Fibroblast of pulmonary artery (primary cell): ENCODE measurements at regions not wholly inside any gene's neighbourhood (a gene's known extent, or its start where the extent isn't known, plus 50 kb on each side); places are given as distances from the start of the nearest gene placed in this dataset.

Source experiments
- DNase-seq: peaks from one replicate; pipeline ENCODE4 v3.0.0-alpha.2; 2010; ENCODE audit warnings: low read depth
- H3K4me3 ChIP-seq: replicated peaks from 2 replicates; pipeline ENCODE4 v1.5.1; 2011; ENCODE audit warnings: low read depth, mild to moderate bottlenecking, control low read depth, low read length, moderate library complexity
- TF ChIP-seq, protein P1 (sequence below): IDR thresholded peaks from 2 replicates; pipeline ENCODE4 v1.5.1; 2011; ENCODE audit warnings: mild to moderate bottlenecking, control low read depth, low read length, inconsistent platforms; ENCODE audit errors: missing control alignments

DNA sequence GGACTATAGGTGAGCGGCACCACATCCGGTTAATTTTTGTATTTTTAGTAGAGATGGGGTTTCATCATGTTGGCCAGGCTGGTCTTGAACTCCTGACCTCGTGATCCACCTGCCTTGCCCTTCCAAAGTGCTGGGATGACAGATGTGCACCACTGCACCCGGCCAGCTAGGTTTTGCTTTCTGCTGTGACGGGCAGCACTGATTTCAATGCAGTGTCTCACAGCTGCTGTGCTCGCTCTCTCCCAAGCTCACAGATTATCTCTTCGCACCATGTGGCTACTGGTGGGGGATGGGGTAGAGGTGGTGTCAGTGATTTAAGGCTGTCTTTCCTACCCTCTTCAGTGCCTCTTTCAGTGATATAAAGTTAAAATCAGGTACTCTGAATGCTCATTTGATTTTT, 909.1 kb downstream of the TRHDE start:
- no peak overlapping the region for H3K4me3 ChIP-seq
- TF ChIP-seq, protein P1, sequence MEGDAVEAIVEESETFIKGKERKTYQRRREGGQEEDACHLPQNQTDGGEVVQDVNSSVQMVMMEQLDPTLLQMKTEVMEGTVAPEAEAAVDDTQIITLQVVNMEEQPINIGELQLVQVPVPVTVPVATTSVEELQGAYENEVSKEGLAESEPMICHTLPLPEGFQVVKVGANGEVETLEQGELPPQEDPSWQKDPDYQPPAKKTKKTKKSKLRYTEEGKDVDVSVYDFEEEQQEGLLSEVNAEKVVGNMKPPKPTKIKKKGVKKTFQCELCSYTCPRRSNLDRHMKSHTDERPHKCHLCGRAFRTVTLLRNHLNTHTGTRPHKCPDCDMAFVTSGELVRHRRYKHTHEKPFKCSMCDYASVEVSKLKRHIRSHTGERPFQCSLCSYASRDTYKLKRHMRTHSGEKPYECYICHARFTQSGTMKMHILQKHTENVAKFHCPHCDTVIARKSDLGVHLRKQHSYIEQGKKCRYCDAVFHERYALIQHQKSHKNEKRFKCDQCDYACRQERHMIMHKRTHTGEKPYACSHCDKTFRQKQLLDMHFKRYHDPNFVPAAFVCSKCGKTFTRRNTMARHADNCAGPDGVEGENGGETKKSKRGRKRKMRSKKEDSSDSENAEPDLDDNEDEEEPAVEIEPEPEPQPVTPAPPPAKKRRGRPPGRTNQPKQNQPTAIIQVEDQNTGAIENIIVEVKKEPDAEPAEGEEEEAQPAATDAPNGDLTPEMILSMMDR, result no peak
- DNase-seq, result no peak

DNA sequence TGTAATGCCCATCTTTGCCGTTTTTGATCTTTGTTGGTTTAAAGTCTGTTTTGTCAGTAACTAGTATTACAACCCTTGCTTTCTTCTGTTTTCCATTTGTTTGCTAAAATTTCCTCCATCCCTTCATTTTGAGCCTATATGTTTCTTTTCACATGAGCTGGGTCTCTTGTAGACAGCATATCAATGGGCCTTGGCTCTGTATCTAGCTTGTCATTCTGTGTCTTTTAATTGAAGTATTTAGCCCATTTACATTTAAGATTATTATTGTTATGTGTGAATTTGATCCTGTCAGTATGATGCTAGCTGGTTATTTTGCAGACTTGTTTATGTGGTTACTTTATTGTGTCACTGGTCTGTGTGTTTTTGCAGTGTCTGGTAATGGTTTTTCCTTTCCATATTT, 913.2 kb downstream of the TRHDE start:
- DNase-seq, result no peak
- H3K4me3 ChIP-seq, result no peak overlapping the region
- TF ChIP-seq, protein P1, result no peak

DNA sequence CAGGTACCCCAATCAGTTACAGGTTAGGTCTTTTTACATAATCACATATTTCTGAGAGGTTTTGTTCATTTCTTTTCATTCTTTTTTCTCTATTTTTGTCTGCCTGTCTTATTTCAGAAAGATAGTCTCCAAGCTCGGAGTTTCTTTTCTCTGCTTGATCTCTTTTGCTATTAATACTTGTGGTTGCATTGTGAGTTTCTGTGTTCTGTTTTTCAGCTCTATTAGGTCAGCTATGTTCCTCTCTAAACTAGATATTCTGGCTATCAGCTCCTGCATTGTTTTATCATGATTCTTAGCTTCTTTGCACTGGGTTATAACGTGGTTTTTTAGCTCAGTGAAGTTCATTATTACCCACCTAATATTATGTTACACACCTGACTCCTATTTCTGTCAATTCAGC, 914.1 kb downstream of the TRHDE start:
- TF ChIP-seq, protein P1, result no peak
- H3K4me3 ChIP-seq, result no peak overlapping the region
- no peak for DNase-seq

DNA sequence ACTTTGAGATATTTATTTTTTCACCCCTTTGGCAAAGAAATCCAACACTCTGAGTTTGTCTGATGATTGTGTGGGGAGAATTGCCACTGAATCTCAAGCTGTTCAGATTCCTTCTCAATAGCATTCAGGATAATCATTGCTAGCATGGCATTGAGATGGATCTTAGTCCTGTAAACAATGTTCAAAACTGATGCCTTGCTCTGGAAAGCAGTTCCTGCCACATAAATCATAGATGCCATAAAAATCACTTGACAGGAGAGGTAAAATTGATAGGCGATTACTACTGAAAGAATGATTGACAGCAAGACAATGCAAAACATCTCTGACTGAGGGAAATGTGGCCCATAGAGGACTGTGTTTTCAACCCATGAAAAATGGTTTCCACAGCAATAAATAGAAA, 915.6 kb downstream of the TRHDE start:
- no peak for DNase-seq
- TF ChIP-seq, protein P1, result no peak
- no peak overlapping the region for H3K4me3 ChIP-seq

DNA sequence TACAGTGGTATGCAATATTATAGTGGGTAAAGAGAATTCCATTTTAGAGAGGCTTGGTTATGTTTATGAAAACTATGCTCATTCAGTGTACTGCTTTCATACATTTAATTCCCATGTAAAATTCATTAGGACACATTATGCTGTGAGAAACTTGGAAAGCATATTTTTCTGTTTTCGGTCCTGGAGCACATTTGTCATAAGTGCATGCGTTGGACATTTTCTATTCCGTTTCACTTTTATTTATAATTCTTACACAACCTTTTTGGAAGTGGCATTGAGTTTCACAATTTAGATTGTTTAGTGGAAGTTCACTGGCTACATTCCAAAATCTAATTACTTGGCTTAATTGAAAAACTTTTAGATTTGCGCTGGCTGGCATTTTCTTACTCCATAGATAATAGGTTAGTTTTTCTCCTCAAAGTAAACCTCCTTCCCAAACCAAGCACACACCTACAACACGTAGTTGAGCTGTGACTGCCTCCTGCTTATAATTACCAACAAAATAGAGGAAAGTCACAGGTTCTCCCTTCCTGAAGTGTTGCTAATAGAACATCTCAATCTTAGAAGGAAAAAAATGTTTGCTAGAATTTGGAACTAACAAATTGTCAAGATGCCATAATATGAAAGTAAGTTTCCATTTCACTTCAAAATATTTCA, 938.5 kb downstream of the TRHDE start:
- no peak for DNase-seq
- H3K4me3 ChIP-seq, result no peak overlapping the region
- TF ChIP-seq, protein P1, result no peak

DNA sequence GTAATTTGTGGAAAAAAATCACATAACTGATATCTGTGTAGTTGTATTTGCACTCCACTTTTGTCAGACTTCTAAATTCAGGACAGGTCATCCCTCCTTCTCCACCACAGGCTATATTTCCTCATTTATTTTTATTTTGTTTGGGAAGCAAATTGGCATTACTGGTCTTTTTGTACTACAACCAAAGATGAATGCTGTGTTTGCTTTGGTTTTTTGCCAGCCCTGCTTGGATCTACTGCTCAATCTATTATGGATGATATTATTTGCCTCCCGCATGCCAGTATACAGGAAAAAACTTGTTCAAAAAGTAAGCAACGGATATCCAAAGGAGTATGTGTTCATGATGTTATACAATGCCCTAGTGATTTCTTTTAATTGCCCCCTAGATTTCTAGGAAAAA, 948.8 kb downstream of the TRHDE start:
- H3K4me3 ChIP-seq, result no peak overlapping the region
- TF ChIP-seq, protein P1, result no peak
- DNase-seq, result no peak

DNA sequence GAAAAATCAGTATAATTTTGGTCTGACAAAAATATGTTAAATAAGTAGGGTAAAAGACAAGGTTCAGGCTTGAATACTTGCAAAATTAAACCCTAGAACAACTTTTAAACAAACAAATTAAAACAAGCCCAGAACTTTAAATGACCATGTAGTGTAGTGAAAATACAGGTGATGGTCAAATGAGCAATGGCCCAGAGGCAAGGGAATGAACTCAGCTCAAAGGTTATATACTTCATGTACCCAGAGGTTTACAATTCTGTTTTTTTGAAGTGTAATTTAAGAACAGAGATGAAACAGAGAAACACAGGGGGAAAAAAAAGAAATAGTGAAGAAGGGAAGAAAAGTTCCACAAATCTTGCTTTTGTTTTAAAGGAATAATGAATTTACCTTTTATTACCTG, 949.2 kb downstream of the TRHDE start:
- DNase-seq, result no peak
- TF ChIP-seq, protein P1, result no peak
- H3K4me3 ChIP-seq, result no peak overlapping the region
